DOHH2 (cell line): ENCODE measurements at regions not wholly inside any gene's neighbourhood (a gene's known extent, or its start where the extent isn't known, plus 50 kb on each side); places are given as distances from the start of the nearest gene placed in this dataset.

ENCODE experiments used
- H3F3A ChIP-seq: fragments of 200-600 bp; sonication (generic), shearing (Covaris generic); 2 replicates; pipeline ENCODE4 v1.6.0; 2016; ENCODE audit warnings: antibody characterized with exemption, mild to moderate bottlenecking; ENCODE audit not compliant: control insufficient read depth, insufficient read depth
- H3K27ac ChIP-seq: fragments of 200-600 bp; sonication (generic); 2 replicates; pipeline ENCODE4 v1.5.1; 2014; ENCODE audit warnings: low read depth, mild to moderate bottlenecking, low read length, moderate library complexity
- H3K27me3 ChIP-seq: fragments of 200-600 bp; sonication (generic); 2 replicates; pipeline ENCODE4 v1.6.1; 2014; ENCODE audit warnings: mild to moderate bottlenecking, low read length, mixed read lengths; ENCODE audit not compliant: control insufficient read depth
- H3K36me3 ChIP-seq: fragments of 200-600 bp; sonication (generic); 2 replicates; pipeline ENCODE4 v1.6.1; 2014; ENCODE audit warnings: mild to moderate bottlenecking, low read length, moderate library complexity, mixed read lengths; ENCODE audit not compliant: control insufficient read depth
- H3K4me1 ChIP-seq: fragments of 200-600 bp; sonication (generic); 2 replicates; pipeline ENCODE4 v1.6.1; 2014; ENCODE audit warnings: mild to moderate bottlenecking, low read length, mixed read lengths; ENCODE audit not compliant: control insufficient read depth
- H3K4me2 ChIP-seq: fragments of 200-600 bp; sonication (generic); 2 replicates; pipeline ENCODE4 v1.6.0; 2014; ENCODE audit warnings: mild to moderate bottlenecking, low read length, moderate library complexity
- H3K4me3 ChIP-seq: fragments of 200-600 bp; sonication (generic); 2 replicates; pipeline ENCODE4 v1.5.1; 2014; ENCODE audit warnings: mild to moderate bottlenecking, low read length, mixed read lengths
- H3K79me2 ChIP-seq: fragments of 200-600 bp; sonication (generic); 2 replicates; pipeline ENCODE4 v1.6.1; 2014; ENCODE audit warnings: mild to moderate bottlenecking, low read length, mixed read lengths; ENCODE audit not compliant: control insufficient read depth
- H3K9me2 ChIP-seq: fragments of 200-600 bp; sonication (generic); replicated peaks from 2 replicates; pipeline ENCODE4 v1.6.1; 2014; ENCODE audit warnings: mild to moderate bottlenecking, low read length, mixed read lengths; ENCODE audit not compliant: control insufficient read depth
- H3K9me3 ChIP-seq: fragments of 200-600 bp; sonication (generic); 2 replicates; pipeline ENCODE4 v1.6.1; 2014; ENCODE audit warnings: antibody characterized with exemption, low read length, mixed read lengths; ENCODE audit not compliant: control insufficient read depth, insufficient read depth
- H4K20me1 ChIP-seq: fragments of 200-600 bp; sonication (generic); 2 replicates; pipeline ENCODE4 v1.6.0; 2014; ENCODE audit warnings: low read depth, mild to moderate bottlenecking, antibody characterized with exemption, low read length, moderate library complexity; ENCODE audit not compliant: control insufficient read depth, insufficient read depth
- EZH2phosphoT487 ChIP-seq: fragments of 200-600 bp; sonication (generic); IDR thresholded peaks from 2 replicates; pipeline ENCODE4 v1.6.1; 2017; ENCODE audit warnings: borderline replicate concordance, mild to moderate bottlenecking, antibody characterized with exemption, low read length, moderate library complexity, mixed read lengths
- TF ChIP-seq, protein P1 (sequence below): fragments of 200-600 bp; sonication (generic); IDR thresholded peaks from one replicate; pipeline ENCODE4 v1.5.1; 2014; ENCODE audit warnings: antibody characterized with exemption, mild to moderate bottlenecking, low read depth, low read length; ENCODE audit not compliant: poor library complexity, severe bottlenecking

DNA sequence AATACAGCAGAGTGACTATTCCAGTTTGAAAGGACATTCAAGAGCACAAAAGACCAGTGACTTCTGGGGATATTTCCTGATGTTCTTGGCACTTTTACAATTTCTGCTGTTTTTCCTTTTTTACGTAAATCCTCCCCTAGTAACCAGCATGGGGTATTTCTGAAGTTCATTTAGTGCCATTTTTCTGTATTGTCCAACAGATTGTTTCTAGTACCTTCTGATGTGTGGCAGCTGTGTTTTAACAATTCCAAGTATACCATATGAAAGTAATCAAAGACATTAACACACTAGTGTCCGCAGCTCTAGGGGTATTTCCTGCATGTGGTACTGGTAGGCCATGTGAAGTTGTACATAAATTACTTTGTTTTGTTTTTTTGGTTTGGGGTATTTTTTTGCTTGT lies 53.0 kb upstream of the SMARCA2 start:
- Histone ChIP-seq H3K4me2 (no peak overlapping the region), H4K20me1 (no peaks in the 10 kb centered on the region), H3K9me3 (no peaks in the 10 kb centered on the region), H3K36me3 (no peaks in the 10 kb centered on the region), H3K4me3 (no peak overlapping the region), H3K9me2 (no peaks in the 10 kb centered on the region), H3K27me3 (peaks cover 2% of the 10 kb centered on the region; the same call in 1 of the 2 replicates), H3K27ac (no peak overlapping the region), H3F3A (no peaks in the 10 kb centered on the region), H3K4me1 (no peaks in the 10 kb centered on the region), H3K79me2 (no peaks in the 10 kb centered on the region)
- TF ChIP-seq, protein P1, sequence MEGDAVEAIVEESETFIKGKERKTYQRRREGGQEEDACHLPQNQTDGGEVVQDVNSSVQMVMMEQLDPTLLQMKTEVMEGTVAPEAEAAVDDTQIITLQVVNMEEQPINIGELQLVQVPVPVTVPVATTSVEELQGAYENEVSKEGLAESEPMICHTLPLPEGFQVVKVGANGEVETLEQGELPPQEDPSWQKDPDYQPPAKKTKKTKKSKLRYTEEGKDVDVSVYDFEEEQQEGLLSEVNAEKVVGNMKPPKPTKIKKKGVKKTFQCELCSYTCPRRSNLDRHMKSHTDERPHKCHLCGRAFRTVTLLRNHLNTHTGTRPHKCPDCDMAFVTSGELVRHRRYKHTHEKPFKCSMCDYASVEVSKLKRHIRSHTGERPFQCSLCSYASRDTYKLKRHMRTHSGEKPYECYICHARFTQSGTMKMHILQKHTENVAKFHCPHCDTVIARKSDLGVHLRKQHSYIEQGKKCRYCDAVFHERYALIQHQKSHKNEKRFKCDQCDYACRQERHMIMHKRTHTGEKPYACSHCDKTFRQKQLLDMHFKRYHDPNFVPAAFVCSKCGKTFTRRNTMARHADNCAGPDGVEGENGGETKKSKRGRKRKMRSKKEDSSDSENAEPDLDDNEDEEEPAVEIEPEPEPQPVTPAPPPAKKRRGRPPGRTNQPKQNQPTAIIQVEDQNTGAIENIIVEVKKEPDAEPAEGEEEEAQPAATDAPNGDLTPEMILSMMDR, result no peak
- no peak for TF ChIP-seq EZH2phosphoT487

GRCh38 chr9:1962588-1963106 lies 52.5 kb upstream of the SMARCA2 start:
- Histone ChIP-seq H3K9me3 (no peaks in the 10 kb centered on the region), H3K79me2 (no peaks in the 10 kb centered on the region), H3K36me3 (no peaks in the 10 kb centered on the region), H3K4me3 (no peak overlapping the region), H3K9me2 (no peaks in the 10 kb centered on the region), H4K20me1 (no peaks in the 10 kb centered on the region), H3K27ac (no peak overlapping the region), H3F3A (no peaks in the 10 kb centered on the region), H3K4me1 (no peaks in the 10 kb centered on the region), H3K4me2 (no peak overlapping the region), H3K27me3 (peaks cover 2% of the 10 kb centered on the region; the same call in 1 of the 2 replicates)
- TF ChIP-seq, protein P1, result no peak
- no peak for TF ChIP-seq EZH2phosphoT487

GRCh38 chr9:1964093-1964492 lies 51.1 kb upstream of the SMARCA2 start:
- Histone ChIP-seq H3K27me3 (peaks cover 2% of the 10 kb centered on the region; the same call in 1 of the 2 replicates), H3F3A (no peaks in the 10 kb centered on the region), H3K4me2 (no peak overlapping the region), H4K20me1 (no peaks in the 10 kb centered on the region), H3K36me3 (no peaks in the 10 kb centered on the region), H3K4me3 (no peak overlapping the region), H3K4me1 (no peaks in the 10 kb centered on the region), H3K9me3 (no peaks in the 10 kb centered on the region), H3K27ac (no peak overlapping the region), H3K79me2 (no peaks in the 10 kb centered on the region), H3K9me2 (no peaks in the 10 kb centered on the region)
- TF ChIP-seq, protein P1, result no peak
- TF ChIP-seq EZH2phosphoT487, result no peak
